DMS 273 treated with DMSO at 0.1 percent for 48 hours (cell line): ENCODE measurements at regions not wholly inside any gene's neighbourhood (a gene's known extent, or its start where the extent isn't known, plus 50 kb on each side); places are given as distances from the start of the nearest gene placed in this dataset.
"Not testable (repeated sequence)": the region's sequence is repeated elsewhere in the genome, so short reads cannot be mapped to it uniquely, and the experiment has no call there.

Experiments used
- DNase-seq: peaks from one replicate; lab custom pipeline; 2025; lab: John Stamatoyannopoulos, UW

DNA sequence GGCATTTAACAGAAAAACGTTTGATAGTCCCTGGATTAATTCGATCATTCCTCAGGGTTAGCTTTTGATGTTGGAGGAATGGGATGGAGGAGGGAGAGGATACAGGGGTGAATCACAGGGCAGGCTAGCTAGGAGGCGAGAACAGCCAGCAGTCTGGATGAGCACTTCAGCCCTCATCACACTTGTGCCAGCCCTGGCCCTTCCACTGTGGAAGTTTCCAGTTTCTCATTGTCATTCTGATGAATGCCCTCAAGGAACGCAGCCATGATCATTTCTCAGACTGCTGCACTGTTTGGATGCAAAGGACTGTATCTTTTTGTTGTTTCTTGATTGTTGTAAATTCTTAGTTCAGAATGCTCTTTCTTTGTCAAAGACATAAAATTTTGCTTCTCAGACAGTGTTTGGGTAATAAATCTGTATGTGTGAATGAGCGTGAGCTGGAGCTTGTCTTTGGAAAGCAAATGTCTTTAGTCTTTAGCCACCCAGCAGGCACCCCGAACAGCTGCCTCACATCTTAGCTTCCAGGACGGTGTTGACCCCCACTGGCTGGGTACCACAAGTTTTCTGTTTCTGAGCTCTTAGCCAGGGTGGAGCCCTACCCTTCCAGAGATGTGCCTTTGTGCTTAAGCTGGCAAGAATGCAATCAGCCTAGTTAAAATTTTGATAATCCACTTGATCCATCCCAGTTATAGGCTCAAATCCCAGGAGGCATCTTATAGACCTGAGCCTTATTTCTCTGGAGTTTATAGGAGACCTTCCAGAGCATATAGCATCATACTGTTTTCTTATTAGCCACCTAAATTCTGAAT is 121.1 kb downstream of the PDCD6IP start:
- no peak for DNase-seq

DNA sequence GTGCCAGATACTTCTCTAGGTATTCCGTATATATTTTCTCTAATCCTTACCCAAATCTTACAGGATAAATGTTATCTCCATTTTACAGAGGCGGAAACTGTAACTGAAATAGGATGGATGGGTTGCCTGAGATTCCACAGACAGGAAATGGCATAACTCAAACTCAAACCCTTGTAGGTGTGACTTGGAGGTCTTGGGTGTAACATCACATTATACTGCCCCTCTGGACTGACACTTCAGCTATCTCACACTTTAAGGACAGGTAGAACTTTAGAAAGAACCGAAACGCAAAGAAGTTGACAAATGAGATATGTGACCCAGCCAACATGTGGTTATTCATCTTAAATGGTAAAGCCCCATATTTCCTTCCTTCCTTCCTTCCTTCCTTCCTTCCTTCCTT is 122.1 kb downstream of the PDCD6IP start:
- DNase-seq: no peak

DNA sequence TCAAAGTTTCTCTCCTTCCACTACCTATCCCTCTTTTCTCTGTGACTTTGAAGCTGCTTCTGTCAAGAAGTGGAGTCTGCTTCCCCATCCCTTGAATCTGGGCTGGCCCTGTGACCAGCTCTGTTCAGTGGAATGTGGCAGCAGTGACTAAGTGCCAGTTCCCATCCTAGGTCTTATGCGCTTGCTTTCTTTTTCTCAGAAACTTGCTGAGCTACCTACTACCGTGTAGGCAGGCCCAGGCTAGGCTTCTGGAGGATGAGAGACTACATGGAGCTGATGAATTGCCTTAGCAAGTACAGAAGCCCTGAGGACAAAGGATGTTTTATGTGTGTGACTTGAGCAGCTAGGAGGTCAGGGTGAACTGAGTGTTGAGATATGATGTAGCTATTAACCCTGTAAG is 123.2 kb downstream of the PDCD6IP start:
- DNase-seq: no peak

DNA sequence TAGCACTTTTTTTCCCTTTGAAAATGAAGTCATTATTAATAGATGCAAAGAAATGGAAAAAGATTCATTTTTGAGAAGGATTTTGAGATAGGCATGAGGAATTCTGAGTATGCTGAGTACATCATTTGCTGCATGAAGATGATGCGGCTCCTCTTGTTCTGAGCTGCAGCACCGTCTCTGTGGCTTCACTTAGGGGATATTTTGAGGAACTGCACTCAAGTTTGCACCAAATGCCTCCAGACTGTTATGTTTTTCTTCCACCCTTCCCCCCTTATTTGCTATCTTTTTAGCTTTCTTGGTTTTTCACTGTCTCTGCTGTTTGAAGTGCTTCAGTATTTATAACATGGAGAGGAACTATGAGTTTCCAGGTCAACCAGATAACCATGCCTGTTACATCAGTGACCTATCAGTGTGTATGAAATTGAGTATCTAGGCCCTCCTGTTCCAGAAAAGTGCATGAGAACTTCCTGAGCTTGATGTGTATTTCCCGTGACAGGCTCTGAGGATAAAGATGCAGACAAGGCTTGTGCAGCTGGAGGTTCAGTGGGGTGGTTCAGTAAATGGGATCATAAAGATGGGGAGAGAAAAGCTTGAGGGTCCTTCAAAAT is 128.7 kb downstream of the PDCD6IP start:
- DNase-seq: no peak

DNA sequence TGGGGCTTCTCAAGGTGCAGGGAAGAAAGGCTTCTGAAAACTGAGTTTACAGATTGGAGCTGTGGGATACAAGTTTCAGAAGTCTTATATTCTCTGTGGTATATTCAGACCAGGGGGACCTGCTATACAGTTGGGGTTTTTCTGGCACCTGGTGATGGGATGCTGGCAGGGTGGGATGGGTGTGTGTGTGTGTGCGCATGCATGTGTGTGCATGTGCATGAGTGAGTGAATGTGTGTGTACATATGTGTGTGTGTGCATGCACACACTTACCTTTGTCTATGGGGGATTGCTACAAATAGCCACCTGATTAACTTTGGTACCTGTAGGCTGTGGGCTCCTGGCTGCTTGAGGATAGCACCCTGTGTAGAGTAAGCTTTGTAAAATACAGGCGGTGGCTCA is 131.4 kb downstream of the PDCD6IP start:
- DNase-seq: no peak

DNA sequence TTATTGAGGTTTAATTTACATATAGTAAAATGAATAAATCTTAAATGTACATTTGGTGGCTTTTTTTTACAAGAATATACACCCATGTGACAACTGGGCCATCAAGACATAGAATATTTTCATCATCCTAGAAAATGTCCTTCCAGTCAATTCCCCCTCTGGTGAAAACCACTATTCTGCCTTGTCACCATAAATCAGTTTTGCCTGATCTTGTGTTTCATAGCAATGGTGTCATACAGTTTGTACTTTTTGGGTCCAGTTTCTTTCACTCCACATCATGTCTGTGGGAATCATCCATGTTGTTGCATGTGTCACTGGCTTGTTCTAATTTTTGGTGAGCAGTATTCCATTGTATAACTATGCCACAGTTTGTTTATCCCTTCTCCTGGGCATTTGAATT is 133.1 kb downstream of the PDCD6IP start:
- DNase-seq: no peak

DNA sequence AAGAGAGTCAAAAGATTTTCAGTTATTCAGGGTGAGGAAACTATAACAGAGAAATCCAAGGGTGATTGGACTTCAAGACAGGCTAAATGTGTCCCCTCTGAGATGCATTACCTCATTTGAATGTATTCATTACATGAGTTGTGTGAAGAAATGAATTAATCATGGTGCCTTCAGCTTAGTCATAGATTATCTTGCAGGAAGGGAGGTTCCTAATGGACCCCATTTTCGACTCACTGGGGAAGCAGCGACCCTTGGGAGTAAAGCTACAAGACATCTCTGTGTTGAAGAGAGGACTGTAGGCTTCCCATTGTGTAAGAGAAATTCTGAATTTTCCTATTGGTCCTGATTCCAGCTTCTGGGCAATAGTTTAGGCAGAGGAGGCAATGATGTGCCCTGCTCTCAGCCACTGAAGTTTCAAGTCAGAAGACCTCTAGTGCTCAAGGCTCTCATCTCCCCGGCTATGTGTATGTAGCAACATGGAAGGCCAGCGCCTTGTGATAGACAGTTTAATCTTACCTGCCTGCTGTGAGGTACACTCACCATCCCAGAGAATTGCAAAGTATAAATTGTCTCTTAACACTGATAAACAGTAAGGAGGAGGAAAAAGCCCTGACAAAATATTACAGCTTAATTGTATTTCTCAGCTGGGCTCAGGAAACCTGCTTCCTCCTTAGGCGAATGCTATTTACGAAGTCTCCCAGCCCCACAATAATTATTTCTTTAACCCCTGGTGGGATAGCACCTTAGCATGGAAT is 133.8 kb downstream of the PDCD6IP start:
- DNase-seq: no peak

DNA sequence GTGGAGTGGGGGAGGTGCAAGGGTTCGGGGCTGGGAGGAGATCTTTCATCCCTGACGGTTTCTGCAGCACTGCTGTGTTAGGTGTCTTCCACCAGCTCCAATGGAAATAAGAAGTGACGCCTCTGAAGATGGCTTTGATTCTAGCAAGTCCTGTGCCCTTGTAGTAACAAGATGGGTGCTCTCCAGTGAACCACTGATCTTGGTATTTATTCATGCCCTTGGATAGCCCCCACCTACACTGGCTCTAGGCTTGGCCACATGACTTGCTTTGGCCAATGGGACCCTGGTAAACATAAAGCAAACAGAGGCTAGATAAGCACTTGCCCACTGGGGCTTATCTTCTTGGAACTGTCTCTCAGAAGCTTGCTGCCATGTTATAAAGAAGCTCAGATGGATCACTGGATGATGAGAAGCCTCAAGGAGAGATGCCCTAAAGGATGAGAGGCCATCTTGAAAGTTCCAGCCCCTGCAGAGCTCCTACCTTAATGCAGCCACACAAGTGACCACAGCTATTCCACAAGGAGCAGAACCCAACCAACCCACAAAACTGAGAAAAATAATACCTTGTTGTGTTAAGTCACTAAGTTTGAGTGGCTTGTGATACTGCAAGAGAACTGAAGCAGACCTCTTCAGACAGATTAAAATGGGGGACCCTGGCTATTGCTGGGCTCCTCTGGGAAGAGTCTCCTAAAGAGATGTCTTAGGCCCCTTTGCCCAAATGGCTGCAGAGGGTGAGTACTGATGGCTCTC is 137.9 kb downstream of the PDCD6IP start:
- DNase-seq: no peak

DNA sequence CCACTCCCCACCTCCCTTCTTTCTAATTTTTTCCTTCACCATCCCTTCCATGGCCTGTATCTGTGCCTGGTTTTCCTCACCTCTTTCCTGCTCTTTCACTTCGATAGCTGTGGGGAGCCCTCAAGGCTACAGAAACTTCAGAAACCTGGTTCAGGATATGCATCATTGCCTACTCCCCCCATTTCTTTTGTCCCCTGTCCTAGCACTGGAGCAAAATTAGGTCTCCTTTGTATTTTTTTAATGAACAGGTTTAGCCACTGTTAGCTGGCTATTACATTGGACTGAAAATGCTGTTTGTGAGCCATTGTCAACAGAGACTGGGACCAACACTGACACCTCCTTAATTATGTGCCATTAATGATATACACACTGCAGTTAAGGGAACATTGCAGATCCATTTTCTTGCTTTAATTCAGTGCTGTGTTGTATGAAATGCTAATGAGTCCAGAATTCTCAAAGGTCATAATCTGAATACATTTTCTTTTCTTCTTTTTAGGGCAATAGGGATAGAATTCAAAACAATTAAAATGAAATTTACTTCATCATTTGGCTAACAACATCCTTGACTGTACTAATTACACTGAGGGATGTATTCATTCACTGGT is 138.6 kb downstream of the PDCD6IP start:
- no peak for DNase-seq

DNA sequence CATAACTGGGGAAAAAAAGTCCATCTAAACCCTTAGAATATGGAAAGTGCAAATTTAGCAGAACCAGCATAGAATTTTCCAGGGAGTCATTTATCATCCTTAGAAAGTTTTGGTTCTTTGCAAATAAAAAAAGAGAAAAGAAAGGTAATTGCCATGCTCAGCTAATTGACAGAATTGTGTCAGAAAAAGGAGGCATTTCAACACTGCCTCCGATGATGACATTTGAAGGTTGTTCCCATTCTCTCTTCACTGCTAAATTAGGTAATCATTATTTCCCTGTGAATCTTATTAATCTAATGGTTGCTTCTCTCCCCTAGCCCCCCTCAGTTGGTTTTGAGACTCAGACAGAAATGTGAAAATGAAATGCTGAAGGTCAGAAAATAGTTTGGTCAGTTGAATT is 139.2 kb downstream of the PDCD6IP start:
- no peak for DNase-seq

DNA sequence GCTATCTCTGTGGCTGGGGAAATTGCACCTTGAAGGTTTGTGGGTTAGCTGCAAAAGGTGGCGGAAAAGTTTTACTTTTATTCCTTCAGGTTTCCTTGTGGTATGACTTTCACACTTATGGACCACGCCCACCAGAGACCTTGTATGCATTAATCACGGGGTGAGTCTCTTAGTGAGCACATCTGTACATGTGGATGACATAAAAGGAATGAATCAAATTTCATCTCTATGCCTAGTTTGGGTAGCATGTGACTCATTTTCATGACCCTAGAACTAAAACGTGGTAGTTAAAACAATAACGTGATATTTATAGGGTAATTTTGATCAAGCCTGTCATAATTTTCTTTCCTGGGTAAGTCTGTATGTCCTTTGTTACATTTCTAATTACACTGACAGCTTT is 141.7 kb downstream of the PDCD6IP start:
- DNase-seq: no peak

DNA sequence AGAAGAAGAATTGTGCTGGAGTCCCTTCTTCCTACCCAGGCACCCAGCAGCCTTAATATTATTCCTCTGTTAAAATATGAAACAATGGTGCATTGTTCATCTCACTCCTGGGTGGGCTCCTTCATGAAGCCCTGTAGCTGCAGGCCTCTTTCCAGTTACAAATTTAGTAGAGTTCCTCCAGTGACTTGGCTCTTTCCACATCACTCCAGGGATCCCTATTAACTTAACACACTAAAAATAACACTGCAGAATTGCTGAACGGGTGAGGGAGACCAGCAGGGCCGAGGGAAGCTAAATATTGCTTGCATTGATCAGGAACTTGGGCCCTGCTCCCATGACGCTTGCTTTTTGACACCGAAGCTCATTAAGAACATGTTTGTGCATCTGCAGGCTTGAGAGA is 142.3 kb downstream of the PDCD6IP start:
- no peak for DNase-seq

DNA sequence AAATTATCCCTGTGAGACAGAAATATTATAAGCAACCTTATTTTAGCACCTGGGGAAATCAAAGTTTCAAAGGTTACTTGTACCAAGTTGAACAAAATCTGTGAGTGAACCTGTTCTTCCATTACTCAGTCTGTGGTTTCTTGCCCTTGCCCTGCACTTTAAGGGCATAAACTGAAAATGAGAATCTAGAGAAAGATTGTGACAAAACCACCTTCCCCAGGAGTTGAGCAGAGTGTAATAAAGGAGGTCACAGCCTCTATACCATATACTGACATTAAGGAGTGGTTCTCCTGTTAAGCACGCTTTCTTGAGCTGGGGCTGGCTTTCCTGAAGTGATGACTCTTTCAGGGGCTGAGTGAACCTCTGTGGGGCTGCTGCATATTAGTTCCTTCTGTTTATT is 143.4 kb downstream of the PDCD6IP start:
- DNase-seq: no peak

DNA sequence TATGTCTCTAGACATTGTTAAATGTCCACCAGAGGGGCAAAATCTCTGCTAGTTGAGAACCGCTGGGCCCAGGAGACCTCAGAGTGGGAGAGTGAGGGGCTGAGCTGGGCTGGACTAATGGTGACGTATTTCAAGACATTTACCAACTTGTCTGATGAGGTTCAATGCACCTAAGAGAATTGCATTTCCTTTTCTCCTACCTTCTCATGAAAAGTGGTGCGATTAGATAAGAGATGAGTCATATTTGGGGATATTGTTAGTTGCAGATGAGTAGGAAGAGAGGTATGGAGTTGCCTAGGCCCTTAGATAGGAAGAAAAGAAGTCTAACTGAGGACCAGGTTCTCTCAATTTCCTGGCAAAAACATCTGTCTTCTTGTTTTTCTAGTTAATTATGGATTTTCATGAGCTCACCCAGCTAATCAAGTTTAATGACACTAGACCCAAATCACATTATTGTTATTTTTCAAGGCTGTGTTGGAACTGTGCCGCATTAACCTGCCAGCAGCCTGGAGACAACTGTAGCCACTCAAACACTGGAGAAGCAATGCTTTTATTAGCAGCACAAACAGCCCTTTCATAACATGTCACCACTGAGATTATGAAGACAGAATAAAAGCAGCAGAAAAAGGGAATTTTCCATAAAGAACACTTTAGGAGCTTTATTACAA is 144.2 kb downstream of the PDCD6IP start:
- DNase-seq: no peak

DNA sequence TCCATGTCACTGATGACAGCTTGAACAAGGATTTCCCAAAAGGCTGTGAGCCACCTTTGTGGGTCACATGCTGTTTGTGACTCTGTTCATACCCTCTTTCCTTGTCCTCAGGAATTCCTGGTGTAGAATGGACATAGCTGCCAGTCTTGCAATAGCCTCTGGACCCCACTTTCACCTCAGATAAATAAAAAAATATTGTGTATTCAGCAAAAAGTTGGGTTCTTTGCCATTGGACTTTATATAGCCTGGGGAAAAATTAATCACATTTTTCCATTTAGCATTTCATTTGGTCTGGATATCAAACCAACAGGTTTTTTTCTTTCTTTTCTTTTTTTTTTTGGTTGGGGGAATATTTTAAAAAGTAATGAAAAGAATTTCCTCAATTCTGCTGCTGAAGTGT is 144.8 kb downstream of the PDCD6IP start:
- DNase-seq: no peak

DNA sequence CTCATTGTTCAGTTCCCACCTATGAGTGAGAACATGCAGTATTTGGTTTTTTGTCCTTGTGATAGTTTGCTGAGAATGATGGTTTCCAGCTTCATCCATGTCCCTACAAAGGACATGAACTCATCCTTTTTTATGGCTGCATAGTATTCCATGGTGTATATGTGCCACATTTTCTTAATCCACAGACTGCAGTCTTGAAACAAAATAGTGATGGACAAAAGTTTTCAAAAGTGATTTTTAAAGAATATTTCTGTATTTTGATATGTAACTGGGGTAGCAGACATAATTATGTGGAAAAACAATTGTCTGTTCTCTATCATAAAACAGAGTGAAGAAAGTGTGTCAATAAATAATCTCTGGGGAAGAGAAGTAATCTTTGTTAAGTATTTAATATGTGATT is 148.2 kb downstream of the PDCD6IP start:
- not testable (repeated sequence) for DNase-seq

DNA sequence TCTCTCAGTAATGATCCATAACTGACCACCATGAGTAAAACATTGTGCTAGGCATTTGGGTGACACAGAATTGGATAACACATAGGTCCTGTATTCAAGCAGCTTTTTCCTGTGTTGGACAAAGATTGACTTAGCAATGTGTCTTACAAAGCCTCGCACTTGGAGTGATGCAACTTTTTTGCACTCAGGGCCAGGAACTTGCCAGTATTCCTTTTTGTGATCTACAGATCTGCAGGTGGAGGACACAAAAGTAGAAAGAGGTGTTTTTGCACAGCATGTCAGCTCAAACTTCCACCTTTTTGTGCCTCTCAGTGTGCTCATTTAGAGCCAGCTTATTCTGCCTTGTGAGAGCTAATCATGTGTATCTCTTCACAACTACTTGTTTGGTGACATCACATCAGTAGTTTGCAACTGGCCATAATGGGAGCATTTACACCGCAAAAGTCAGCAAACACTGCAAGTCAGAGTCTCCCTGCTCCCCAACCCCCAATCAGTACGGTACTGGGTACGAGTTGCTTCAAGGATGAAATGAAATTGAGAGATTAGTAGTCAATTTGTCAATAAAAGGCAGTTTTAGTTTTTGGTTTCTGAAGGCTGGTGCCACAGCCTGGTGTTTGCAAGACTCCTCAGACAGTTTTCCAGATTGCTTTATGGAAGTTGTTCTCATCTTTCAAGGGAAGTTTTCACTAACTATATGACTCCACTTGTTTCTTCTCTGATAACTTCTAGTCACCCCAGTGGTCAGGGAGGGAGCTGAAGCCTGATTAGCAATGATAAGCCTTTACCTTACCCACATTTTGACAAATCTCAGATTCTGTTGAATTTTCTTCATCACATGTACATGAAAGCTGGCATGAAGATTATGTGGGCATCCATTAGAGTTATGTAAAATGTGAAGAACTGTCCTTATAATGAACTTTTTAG is 149.1 kb downstream of the PDCD6IP start:
- no peak for DNase-seq

DNA sequence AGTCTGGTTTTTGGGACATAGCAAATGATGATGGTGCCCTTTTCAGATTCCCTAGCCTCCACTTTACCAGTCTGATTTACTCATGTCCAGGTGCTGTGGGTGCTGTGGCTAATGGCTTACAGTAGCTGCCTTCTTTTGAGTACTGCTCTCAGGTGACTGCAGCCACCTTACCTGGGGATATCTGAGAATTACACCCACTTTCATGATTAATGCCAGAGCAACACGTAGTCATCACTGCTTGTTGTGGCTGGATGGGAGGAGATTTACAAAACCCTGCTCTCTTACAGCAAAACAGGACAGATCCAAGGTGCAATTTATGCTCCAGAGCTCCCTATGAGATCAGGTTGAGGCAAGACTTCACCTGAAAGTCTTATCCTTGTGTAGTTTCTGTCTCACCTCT is 150.6 kb downstream of the PDCD6IP start:
- no peak for DNase-seq

DNA sequence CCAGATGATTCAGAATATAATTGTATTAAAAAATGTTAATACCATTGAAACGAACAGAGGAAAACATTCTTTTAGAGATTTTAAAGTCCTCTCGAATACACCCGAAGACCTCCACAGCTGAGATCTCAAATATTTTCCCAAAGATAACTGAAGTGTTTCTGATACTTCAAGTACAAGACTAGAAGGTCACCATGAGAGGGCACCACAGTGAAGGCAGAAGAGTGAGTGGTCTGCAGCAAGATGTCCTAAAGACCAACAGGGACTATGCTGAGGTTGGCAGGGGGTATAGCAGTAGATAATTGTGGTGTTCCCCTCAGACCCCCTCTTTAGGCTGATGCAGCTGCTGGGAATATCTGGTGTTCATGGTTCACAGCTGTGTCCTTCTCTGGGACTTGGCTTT is 156.5 kb downstream of the PDCD6IP start:
- no peak for DNase-seq

DNA sequence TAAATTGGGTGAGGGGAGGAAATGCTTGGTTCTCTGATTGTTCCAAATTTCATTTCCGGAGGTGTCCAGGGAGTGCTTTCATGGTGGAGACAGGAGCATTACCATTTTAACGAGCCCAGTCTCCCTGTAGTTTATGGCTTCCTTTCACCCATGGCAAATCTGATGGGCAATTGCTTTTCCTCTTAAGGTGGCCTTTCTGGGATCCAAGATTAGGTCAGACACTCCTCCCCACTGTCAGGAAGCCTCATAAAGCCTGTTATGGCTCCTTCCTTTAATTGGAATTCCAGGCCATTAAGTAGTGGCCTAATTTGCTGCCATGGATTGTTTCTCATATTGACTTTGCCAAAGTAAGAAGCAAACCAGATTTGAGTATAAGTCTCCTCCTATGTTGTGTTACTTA is 157.8 kb downstream of the PDCD6IP start:
- DNase-seq: no peak
